ENCODE measurements at regions not wholly inside any gene's neighbourhood (a gene's known extent, or its start where the extent isn't known, plus 50 kb on each side); places are given as distances from the start of the nearest gene placed in this dataset.

GRCh38 chr2:216574586-216574985, 58.6 kb upstream of the IGFBP2 start:
- no peak for TF ChIP-seq TAF1 (IDR thresholded peaks at IDR 0.05; ENCODE audit: low read depth)
- no peak for TF ChIP-seq REST (IDR thresholded peaks at IDR 0.05; ENCODE audit: low read depth)
- no peak for TF ChIP-seq FOXM1 (IDR thresholded peaks at IDR 0.05; ENCODE audit: borderline replicate concordance, low read depth)
- no peak for TF ChIP-seq CEBPB (IDR thresholded peaks at IDR 0.05)
- TF ChIP-seq TEAD4 (IDR thresholded peaks at IDR 0.05): no peak
- no peak for TF ChIP-seq NFIC (IDR thresholded peaks at IDR 0.05)
- no peak for TF ChIP-seq EP300 (IDR thresholded peaks at IDR 0.05; ENCODE audit: borderline replicate concordance)
